Neural cell (in vitro differentiated cells): ENCODE measurements at regions not wholly inside any gene's neighbourhood (a gene's known extent, or its start where the extent isn't known, plus 50 kb on each side); places are given as distances from the start of the nearest gene placed in this dataset.

Source experiments
- H2AFZ ChIP-seq: fragments of 200-600, 300-800 bp; sonication (generic), shearing (Covaris generic); 2 replicates; pipeline ENCODE4 v1.6.0; 2014; ENCODE audit warnings: low read depth, mild to moderate bottlenecking, antibody characterized with exemption, low read length, moderate library complexity
- H3F3A ChIP-seq: fragments of 200-600 bp; shearing (Covaris generic); 2 replicates; pipeline ENCODE4 v1.6.1; 2016; ENCODE audit warnings: mild to moderate bottlenecking, moderate library complexity, mixed read lengths, antibody characterized with exemption, low read length; ENCODE audit not compliant: insufficient read depth, poor library complexity, severe bottlenecking
- H3K27ac ChIP-seq: fragments of 200-600, 300-800 bp; sonication (generic), shearing (Covaris generic); 2 replicates; pipeline ENCODE4 v1.5.1; 2014; ENCODE audit warnings: mild to moderate bottlenecking, low read length, moderate library complexity
- H3K27me3 ChIP-seq: fragments of 300-800, 200-600 bp; sonication (generic), shearing (Covaris generic); 2 replicates; pipeline ENCODE4 v1.6.0; 2014; ENCODE audit warnings: mild to moderate bottlenecking, low read depth, low read length, moderate library complexity; ENCODE audit not compliant: insufficient read depth
- H3K36me3 ChIP-seq: fragments of 300-800, 200-600 bp; sonication (generic), shearing (Covaris generic); 2 replicates; pipeline ENCODE4 v1.5.1; 2014; ENCODE audit warnings: mild to moderate bottlenecking, antibody characterized with exemption, low read length, moderate library complexity; ENCODE audit not compliant: insufficient read depth
- H3K4me2 ChIP-seq: fragments of 300-800, 200-600 bp; sonication (generic), shearing (Covaris generic); 2 replicates; pipeline ENCODE4 v1.6.0; 2014; ENCODE audit warnings: mild to moderate bottlenecking, low read length
- H3K4me3 ChIP-seq: fragments of 300-800, 200-600 bp; sonication (generic), shearing (Covaris generic); 2 replicates; pipeline ENCODE4 v1.5.1; 2014; ENCODE audit warnings: mild to moderate bottlenecking, low read length, moderate library complexity
- H3K79me2 ChIP-seq: fragments of 200-600 bp; shearing (Covaris generic); replicated peaks from 2 replicates; pipeline ENCODE4 v1.6.0; 2014; ENCODE audit warnings: mild to moderate bottlenecking, low read length, moderate library complexity; ENCODE audit not compliant: insufficient read depth
- H3K9ac ChIP-seq: fragments of 300-800, 200-600 bp; sonication (generic), shearing (Covaris generic); 2 replicates; pipeline ENCODE4 v1.6.1; 2016; ENCODE audit warnings: mild to moderate bottlenecking, low read length, mixed read lengths
- H3K9me2 ChIP-seq: fragments of 200-600 bp; shearing (Covaris generic); 2 replicates; pipeline ENCODE4 v1.6.1; 2016; ENCODE audit warnings: mild to moderate bottlenecking, low read length, mixed read lengths; ENCODE audit not compliant: insufficient read depth
- H3K9me3 ChIP-seq: fragments of 200-600, 300-800 bp; sonication (generic), shearing (Covaris generic); 2 replicates; pipeline ENCODE4 v1.6.1; 2016; ENCODE audit warnings: mild to moderate bottlenecking, mixed run types, low read length, moderate library complexity, mixed read lengths
- H4K20me1 ChIP-seq: fragments of 200-600 bp; shearing (Covaris generic); 2 replicates; pipeline ENCODE4 v1.6.1; 2016; ENCODE audit warnings: mild to moderate bottlenecking, mixed run types; ENCODE audit not compliant: insufficient read depth
- EP300 ChIP-seq: fragments of 450-650 bp; conservative IDR thresholded peaks from 2 replicates; pipeline ENCODE4 v1.6.1; 2014; ENCODE audit warnings: antibody characterized with exemption, mild to moderate bottlenecking, moderate library complexity; ENCODE audit not compliant: poor library complexity, severe bottlenecking
- EZH2 ChIP-seq: fragments of 200-600, 300-800 bp; shearing (Covaris generic), sonication (generic); IDR thresholded peaks from 2 replicates; pipeline ENCODE4 v1.6.1; 2014; ENCODE audit warnings: antibody characterized with exemption, low read length, borderline replicate concordance, mild to moderate bottlenecking; ENCODE audit not compliant: insufficient read depth, poor library complexity, severe bottlenecking
- MXI1 ChIP-seq: fragments of 450-650 bp; conservative IDR thresholded peaks from 2 replicates; pipeline ENCODE4 v1.6.1; 2014; ENCODE audit warnings: antibody characterized with exemption, mild to moderate bottlenecking; ENCODE audit not compliant: poor library complexity, severe bottlenecking
- POLR2AphosphoS5 ChIP-seq: IDR thresholded peaks from 2 replicates; pipeline ENCODE4 v1.6.1; 2012
- RAD21 ChIP-seq: fragments of 450-650 bp; conservative IDR thresholded peaks from 2 replicates; pipeline ENCODE4 v1.6.1; 2014; ENCODE audit warnings: antibody characterized with exemption, mild to moderate bottlenecking, moderate library complexity
- SMC3 ChIP-seq: fragments of 450-650 bp; conservative IDR thresholded peaks from 2 replicates; pipeline ENCODE4 v1.6.1; 2014; ENCODE audit warnings: antibody characterized with exemption, mild to moderate bottlenecking, moderate library complexity; ENCODE audit not compliant: poor library complexity
- TAF1 ChIP-seq: IDR thresholded peaks from 2 replicates; pipeline ENCODE4 v1.6.1; 2012; ENCODE audit warnings: low read depth
- TF ChIP-seq, protein P1 (sequence below): fragments of 450-650 bp; IDR thresholded peaks from 2 replicates; pipeline ENCODE4 v1.5.1; 2014; ENCODE audit warnings: antibody characterized with exemption, mild to moderate bottlenecking, moderate library complexity; ENCODE audit not compliant: poor library complexity, severe bottlenecking
- TF ChIP-seq, protein P2 (sequence below): IDR thresholded peaks from 2 replicates; pipeline ENCODE4 v1.6.1; 2012; ENCODE audit warnings: borderline replicate concordance

DNA sequence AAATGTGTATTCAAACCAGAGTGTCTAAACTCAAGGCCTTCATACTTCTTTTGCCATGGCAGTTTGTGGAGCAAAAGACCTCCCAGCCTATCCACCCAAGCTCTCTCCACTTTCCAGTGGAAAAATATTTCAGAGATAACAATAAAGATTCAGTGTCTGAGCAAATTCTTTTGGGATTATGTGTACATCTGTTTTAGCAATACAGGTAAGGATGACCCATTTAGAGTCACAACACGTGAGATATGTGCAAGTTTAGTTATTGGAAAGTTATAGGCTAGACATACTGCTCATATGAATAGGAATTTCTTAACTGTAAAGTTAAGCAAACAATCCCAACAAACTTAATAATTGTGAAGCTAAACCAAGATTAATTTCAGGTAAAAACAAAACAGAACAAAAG lies 174.5 kb upstream of the LRIG1 start:
- Histone ChIP-seq H3K27ac (no peak overlapping the region), H3K79me2 (no peaks in the 10 kb centered on the region), H3K4me2 (no peak overlapping the region), H3K9me3 (no peaks in the 10 kb centered on the region), H3F3A (no peaks in the 10 kb centered on the region), H2AFZ (no peak overlapping the region), H4K20me1 (no peaks in the 10 kb centered on the region), H3K4me3 (no peak overlapping the region), H3K9ac (no peak overlapping the region), H3K9me2 (no peaks in the 10 kb centered on the region), H3K36me3 (no peaks in the 10 kb centered on the region), H3K27me3 (no peaks in the 10 kb centered on the region)
- TF ChIP-seq, protein P1, sequence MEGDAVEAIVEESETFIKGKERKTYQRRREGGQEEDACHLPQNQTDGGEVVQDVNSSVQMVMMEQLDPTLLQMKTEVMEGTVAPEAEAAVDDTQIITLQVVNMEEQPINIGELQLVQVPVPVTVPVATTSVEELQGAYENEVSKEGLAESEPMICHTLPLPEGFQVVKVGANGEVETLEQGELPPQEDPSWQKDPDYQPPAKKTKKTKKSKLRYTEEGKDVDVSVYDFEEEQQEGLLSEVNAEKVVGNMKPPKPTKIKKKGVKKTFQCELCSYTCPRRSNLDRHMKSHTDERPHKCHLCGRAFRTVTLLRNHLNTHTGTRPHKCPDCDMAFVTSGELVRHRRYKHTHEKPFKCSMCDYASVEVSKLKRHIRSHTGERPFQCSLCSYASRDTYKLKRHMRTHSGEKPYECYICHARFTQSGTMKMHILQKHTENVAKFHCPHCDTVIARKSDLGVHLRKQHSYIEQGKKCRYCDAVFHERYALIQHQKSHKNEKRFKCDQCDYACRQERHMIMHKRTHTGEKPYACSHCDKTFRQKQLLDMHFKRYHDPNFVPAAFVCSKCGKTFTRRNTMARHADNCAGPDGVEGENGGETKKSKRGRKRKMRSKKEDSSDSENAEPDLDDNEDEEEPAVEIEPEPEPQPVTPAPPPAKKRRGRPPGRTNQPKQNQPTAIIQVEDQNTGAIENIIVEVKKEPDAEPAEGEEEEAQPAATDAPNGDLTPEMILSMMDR: no peak
- TF ChIP-seq RAD21 (no peak), EP300 (no peak), MXI1 (no peak), TAF1 (no peak), EZH2 (no peak), SMC3 (no peak), POLR2AphosphoS5 (no peak)
- TF ChIP-seq, protein P2, sequence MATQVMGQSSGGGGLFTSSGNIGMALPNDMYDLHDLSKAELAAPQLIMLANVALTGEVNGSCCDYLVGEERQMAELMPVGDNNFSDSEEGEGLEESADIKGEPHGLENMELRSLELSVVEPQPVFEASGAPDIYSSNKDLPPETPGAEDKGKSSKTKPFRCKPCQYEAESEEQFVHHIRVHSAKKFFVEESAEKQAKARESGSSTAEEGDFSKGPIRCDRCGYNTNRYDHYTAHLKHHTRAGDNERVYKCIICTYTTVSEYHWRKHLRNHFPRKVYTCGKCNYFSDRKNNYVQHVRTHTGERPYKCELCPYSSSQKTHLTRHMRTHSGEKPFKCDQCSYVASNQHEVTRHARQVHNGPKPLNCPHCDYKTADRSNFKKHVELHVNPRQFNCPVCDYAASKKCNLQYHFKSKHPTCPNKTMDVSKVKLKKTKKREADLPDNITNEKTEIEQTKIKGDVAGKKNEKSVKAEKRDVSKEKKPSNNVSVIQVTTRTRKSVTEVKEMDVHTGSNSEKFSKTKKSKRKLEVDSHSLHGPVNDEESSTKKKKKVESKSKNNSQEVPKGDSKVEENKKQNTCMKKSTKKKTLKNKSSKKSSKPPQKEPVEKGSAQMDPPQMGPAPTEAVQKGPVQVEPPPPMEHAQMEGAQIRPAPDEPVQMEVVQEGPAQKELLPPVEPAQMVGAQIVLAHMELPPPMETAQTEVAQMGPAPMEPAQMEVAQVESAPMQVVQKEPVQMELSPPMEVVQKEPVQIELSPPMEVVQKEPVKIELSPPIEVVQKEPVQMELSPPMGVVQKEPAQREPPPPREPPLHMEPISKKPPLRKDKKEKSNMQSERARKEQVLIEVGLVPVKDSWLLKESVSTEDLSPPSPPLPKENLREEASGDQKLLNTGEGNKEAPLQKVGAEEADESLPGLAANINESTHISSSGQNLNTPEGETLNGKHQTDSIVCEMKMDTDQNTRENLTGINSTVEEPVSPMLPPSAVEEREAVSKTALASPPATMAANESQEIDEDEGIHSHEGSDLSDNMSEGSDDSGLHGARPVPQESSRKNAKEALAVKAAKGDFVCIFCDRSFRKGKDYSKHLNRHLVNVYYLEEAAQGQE: no peak

DNA sequence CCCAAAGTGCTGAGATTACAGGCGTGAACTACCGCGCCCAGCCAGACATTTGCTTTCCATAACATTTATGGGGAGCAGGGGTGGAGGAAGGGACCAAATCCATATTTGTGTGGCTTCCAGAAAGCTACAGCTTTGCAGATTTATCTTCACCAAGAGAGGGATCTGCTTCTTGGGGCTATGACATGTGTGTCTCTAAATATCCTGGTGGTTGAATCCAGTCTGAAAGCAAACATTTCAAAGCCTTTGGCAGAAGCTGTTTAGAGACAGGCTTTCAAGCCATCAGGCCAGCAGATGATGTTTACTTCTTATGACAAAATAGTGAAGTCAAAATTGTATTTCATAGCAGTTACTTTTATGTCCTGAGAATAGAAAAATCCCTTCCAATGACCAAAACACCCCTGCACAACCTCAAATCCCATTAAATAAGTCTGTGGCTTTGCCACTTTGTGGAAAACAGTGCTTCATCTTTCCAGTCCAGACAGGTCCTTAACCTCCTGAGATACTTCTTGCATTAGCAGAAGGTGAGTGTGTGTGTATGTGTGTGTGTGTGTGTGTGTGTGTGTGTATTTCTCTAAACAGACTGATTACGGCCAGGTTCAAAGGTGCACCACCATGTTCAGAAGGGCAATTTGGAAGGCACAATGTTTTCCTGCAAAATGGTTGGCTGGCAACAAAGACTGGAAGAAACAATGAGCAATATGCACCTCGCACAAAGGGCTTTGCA lies 191.4 kb upstream of the LRIG1 start:
- no peak overlapping the region for H2AFZ ChIP-seq

More for the DNA sequence above, 191.4 kb upstream of the LRIG1 start:
- Histone ChIP-seq H3K4me3 (no peak overlapping the region), H3K9me3 (no peaks in the 10 kb centered on the region), H3F3A (no peaks in the 10 kb centered on the region), H3K9me2 (no peaks in the 10 kb centered on the region), H4K20me1 (no peaks in the 10 kb centered on the region), H3K4me2 (no peak overlapping the region), H3K9ac (no peak overlapping the region), H3K27ac (no peak overlapping the region), H3K36me3 (no peaks in the 10 kb centered on the region), H3K27me3 (no peaks in the 10 kb centered on the region), H3K79me2 (no peaks in the 10 kb centered on the region)
- TF ChIP-seq EZH2 (no peak), MXI1 (no peak), EP300 (no peak), TAF1 (no peak), POLR2AphosphoS5 (no peak), RAD21 (no peak), SMC3 (no peak)
- TF ChIP-seq, protein P1: no peak
- TF ChIP-seq, protein P2: no peak
